Liver (tissue), 8 donors: ENCODE measurements at regions not wholly inside any gene's neighbourhood (a gene's known extent, or its start where the extent isn't known, plus 50 kb on each side); places are given as distances from the start of the nearest gene placed in this dataset.
A peak's percentile ranks its signal among the peaks of the same experiment; 100 is the strongest.

Source experiments
- DNase-seq: peaks from one replicate; pipeline ENCODE4 v3.0.0-alpha.2; 2017; ENCODE audit warnings: low spot score
- H3K27ac ChIP-seq, 2 donors: one replicate each; pipeline ENCODE4 v1.7.0; 2013; ENCODE audit warnings: inconsistent platforms in 2 of 2, low read length in 2 of 2, control low read depth in 1 of 2, low read depth in 1 of 2, mild to moderate bottlenecking in 1 of 2
- H3K27me3 ChIP-seq, 4 donors: one replicate each; pipeline versions ENCODE4 v1.6.1 to v1.7.0; 2013; ENCODE audit warnings: low read length in 3 of 4, inconsistent platforms in 1 of 4, mild to moderate bottlenecking in 1 of 4, moderate library complexity in 1 of 4; ENCODE audit not compliant: control insufficient read depth in 4 of 4, insufficient read depth in 4 of 4
- H3K36me3 ChIP-seq, 4 donors: one replicate each; pipeline versions ENCODE4 v1.6.1 to v1.7.0; 2013; ENCODE audit warnings: low read length in 3 of 4, mild to moderate bottlenecking in 3 of 4, low read depth in 1 of 4, moderate library complexity in 1 of 4; ENCODE audit not compliant: control insufficient read depth in 4 of 4, insufficient read depth in 3 of 4
- H3K4me1 ChIP-seq, 4 donors: one replicate each; pipeline versions ENCODE4 v1.6.1 to v1.7.0; 2013; ENCODE audit warnings: low read length in 3 of 4, mild to moderate bottlenecking in 3 of 4, moderate library complexity in 1 of 4; ENCODE audit not compliant: control insufficient read depth in 4 of 4, insufficient read depth in 4 of 4
- H3K4me3 ChIP-seq, 3 donors: one replicate each; pipeline versions ENCODE4 v1.6.1 to v1.7.0; 2013; ENCODE audit warnings: low read length in 3 of 3, control low read depth in 1 of 3, low read depth in 1 of 3, mild to moderate bottlenecking in 1 of 3
- H3K9ac ChIP-seq, 2 donors: one replicate each; pipeline ENCODE4 v1.7.0; 2013; ENCODE audit warnings: low read length in 2 of 2, mild to moderate bottlenecking in 2 of 2, moderate library complexity in 2 of 2, control low read depth in 1 of 2, low read depth in 1 of 2
- H3K9me3 ChIP-seq, 4 donors: one replicate each; pipeline versions ENCODE4 v1.6.1 to v1.7.0; 2013; ENCODE audit warnings: low read length in 3 of 4; ENCODE audit not compliant: control insufficient read depth in 4 of 4
- EGR1 ChIP-seq, 2 donors: IDR thresholded peaks; 2 replicates each; pipeline ENCODE4 v1.6.1; 2016 to 2018; ENCODE audit warnings: antibody characterized with exemption in 2 of 2, low read depth in 2 of 2
- FOXA1 ChIP-seq: IDR thresholded peaks from 2 replicates; pipeline ENCODE4 v1.6.1; 2016; ENCODE audit warnings: antibody characterized with exemption
- FOXA2 ChIP-seq: IDR thresholded peaks from 2 replicates; pipeline ENCODE4 v1.6.1; 2016; ENCODE audit warnings: antibody characterized with exemption
- GABPA ChIP-seq, 2 donors: IDR thresholded peaks in 1 of 2; conservative IDR thresholded peaks in 1 of 2; 2 replicates each; pipeline ENCODE4 v1.6.1; 2016; ENCODE audit warnings: antibody characterized with exemption in 2 of 2, mild to moderate bottlenecking in 1 of 2, moderate library complexity in 1 of 2
- HNF4A ChIP-seq, 2 donors: conservative IDR thresholded peaks; 2 replicates each; pipeline ENCODE4 v1.6.1; 2016; ENCODE audit warnings: antibody characterized with exemption in 2 of 2, mild to moderate bottlenecking in 2 of 2
- HNF4G ChIP-seq: IDR thresholded peaks from 2 replicates; pipeline ENCODE4 v1.6.1; 2016; ENCODE audit warnings: antibody characterized with exemption
- JUND ChIP-seq, 2 donors: IDR thresholded peaks; 2 replicates each; pipeline ENCODE4 v1.6.1; 2016; ENCODE audit warnings: antibody characterized with exemption in 2 of 2
- NR2F2 ChIP-seq: IDR thresholded peaks from 2 replicates; pipeline ENCODE4 v1.6.1; 2016; ENCODE audit warnings: antibody characterized with exemption
- RXRA ChIP-seq, 2 donors: IDR thresholded peaks; 2 replicates each; pipeline ENCODE4 v1.6.1; 2017 to 2018; ENCODE audit warnings: antibody characterized with exemption in 2 of 2, mild to moderate bottlenecking in 1 of 2
- SP1 ChIP-seq: IDR thresholded peaks from 2 replicates; pipeline ENCODE4 v1.6.1; 2018; ENCODE audit warnings: antibody characterized with exemption, mild to moderate bottlenecking
- TAF1 ChIP-seq: conservative IDR thresholded peaks from 2 replicates; pipeline ENCODE4 v1.6.1; 2016; ENCODE audit warnings: antibody characterized with exemption, mild to moderate bottlenecking
- WGBS: extraction: QIAGEN DNeasy Blood & Tissue Kit; methylation state at CpG from one replicate; pipeline ENCODE4 v1.1.7; 2013; 5-methylcytosine and 5-hydroxymethylcytosine counted together
- TF ChIP-seq, protein P1 (sequence below): IDR thresholded peaks from 2 replicates; pipeline ENCODE4 v1.6.1; 2016; ENCODE audit warnings: antibody characterized with exemption
- TF ChIP-seq, protein P2 (sequence below): IDR thresholded peaks from 2 replicates; pipeline ENCODE4 v1.6.1; 2016; ENCODE audit warnings: antibody characterized with exemption
- TF ChIP-seq, protein P3 (sequence below): IDR thresholded peaks from 2 replicates; pipeline ENCODE4 v1.6.1; 2016; ENCODE audit warnings: antibody characterized with exemption, mild to moderate bottlenecking
- TF ChIP-seq, protein P4 (sequence below): IDR thresholded peaks from 2 replicates; pipeline ENCODE4 v1.6.1; 2016; ENCODE audit warnings: antibody characterized with exemption
- TF ChIP-seq, protein P5 (sequence below): fragments of 150-350 bp; IDR thresholded peaks from 2 replicates; pipeline ENCODE4 v1.5.1; 2017; ENCODE audit warnings: improper control_type of control experiment, low read depth, low read length; ENCODE audit not compliant: missing input control
- donor health status: healthy.
- donor health status: healthy.
- donor health status: healthy.
- donor health status: healthy.
- donor health status: healthy.

DNA sequence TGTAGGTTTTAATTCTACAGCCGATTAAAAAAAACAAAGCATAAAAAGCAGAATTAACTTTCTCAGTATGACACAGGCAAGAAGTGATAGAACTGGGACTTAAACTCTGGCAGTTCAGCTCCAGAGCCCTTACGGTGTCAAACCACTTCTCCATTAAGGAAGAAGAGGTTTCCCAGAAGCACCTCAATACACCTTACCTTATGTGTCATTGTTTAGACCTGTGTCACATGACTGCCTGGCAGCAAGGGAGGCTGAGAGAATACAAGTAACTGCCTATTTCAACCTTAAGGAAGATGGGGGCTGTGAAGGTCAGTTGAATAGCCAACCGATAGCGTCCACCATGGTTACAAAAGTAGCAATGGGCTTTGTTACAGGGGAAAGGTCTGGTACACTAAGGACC, 54.6 kb upstream of the ARHGAP5 start:
- no peaks in the 10 kb centered on the region for H3K36me3 ChIP-seq
- H3K9ac ChIP-seq, result no peak overlapping the region
- H3K9me3 ChIP-seq, result no peaks in the 10 kb centered on the region
- TF ChIP-seq HNF4G, result no peak
- TF ChIP-seq RXRA (IDR thresholded peaks at IDR 0.05), result no peak
- TF ChIP-seq SP1, result no peak
- TF ChIP-seq, protein P1, sequence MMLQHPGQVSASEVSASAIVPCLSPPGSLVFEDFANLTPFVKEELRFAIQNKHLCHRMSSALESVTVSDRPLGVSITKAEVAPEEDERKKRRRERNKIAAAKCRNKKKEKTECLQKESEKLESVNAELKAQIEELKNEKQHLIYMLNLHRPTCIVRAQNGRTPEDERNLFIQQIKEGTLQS, result no peak
- no peak for TF ChIP-seq EGR1 (IDR thresholded peaks at IDR 0.05; ENCODE audit: low read depth in 2 of 2)
- TF ChIP-seq FOXA1, result no peak
- no peak for TF ChIP-seq HNF4A (conservative IDR thresholded peaks at IDR 0.05)
- TF ChIP-seq, protein P2, sequence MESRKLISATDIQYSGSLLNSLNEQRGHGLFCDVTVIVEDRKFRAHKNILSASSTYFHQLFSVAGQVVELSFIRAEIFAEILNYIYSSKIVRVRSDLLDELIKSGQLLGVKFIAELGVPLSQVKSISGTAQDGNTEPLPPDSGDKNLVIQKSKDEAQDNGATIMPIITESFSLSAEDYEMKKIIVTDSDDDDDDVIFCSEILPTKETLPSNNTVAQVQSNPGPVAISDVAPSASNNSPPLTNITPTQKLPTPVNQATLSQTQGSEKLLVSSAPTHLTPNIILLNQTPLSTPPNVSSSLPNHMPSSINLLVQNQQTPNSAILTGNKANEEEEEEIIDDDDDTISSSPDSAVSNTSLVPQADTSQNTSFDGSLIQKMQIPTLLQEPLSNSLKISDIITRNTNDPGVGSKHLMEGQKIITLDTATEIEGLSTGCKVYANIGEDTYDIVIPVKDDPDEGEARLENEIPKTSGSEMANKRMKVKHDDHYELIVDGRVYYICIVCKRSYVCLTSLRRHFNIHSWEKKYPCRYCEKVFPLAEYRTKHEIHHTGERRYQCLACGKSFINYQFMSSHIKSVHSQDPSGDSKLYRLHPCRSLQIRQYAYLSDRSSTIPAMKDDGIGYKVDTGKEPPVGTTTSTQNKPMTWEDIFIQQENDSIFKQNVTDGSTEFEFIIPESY, result no peak
- TF ChIP-seq GABPA (IDR thresholded peaks at IDR 0.05 in 1 of 2, conservative IDR thresholded peaks at IDR 0.05 in 1 of 2), result no peak
- no peak for TF ChIP-seq TAF1
- TF ChIP-seq, protein P3, sequence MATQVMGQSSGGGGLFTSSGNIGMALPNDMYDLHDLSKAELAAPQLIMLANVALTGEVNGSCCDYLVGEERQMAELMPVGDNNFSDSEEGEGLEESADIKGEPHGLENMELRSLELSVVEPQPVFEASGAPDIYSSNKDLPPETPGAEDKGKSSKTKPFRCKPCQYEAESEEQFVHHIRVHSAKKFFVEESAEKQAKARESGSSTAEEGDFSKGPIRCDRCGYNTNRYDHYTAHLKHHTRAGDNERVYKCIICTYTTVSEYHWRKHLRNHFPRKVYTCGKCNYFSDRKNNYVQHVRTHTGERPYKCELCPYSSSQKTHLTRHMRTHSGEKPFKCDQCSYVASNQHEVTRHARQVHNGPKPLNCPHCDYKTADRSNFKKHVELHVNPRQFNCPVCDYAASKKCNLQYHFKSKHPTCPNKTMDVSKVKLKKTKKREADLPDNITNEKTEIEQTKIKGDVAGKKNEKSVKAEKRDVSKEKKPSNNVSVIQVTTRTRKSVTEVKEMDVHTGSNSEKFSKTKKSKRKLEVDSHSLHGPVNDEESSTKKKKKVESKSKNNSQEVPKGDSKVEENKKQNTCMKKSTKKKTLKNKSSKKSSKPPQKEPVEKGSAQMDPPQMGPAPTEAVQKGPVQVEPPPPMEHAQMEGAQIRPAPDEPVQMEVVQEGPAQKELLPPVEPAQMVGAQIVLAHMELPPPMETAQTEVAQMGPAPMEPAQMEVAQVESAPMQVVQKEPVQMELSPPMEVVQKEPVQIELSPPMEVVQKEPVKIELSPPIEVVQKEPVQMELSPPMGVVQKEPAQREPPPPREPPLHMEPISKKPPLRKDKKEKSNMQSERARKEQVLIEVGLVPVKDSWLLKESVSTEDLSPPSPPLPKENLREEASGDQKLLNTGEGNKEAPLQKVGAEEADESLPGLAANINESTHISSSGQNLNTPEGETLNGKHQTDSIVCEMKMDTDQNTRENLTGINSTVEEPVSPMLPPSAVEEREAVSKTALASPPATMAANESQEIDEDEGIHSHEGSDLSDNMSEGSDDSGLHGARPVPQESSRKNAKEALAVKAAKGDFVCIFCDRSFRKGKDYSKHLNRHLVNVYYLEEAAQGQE, result no peak
- TF ChIP-seq JUND (IDR thresholded peaks at IDR 0.05), result no peak
- TF ChIP-seq, protein P4, sequence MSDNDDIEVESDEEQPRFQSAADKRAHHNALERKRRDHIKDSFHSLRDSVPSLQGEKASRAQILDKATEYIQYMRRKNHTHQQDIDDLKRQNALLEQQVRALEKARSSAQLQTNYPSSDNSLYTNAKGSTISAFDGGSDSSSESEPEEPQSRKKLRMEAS, result no peak
- no peak for TF ChIP-seq NR2F2
- TF ChIP-seq, protein P5, sequence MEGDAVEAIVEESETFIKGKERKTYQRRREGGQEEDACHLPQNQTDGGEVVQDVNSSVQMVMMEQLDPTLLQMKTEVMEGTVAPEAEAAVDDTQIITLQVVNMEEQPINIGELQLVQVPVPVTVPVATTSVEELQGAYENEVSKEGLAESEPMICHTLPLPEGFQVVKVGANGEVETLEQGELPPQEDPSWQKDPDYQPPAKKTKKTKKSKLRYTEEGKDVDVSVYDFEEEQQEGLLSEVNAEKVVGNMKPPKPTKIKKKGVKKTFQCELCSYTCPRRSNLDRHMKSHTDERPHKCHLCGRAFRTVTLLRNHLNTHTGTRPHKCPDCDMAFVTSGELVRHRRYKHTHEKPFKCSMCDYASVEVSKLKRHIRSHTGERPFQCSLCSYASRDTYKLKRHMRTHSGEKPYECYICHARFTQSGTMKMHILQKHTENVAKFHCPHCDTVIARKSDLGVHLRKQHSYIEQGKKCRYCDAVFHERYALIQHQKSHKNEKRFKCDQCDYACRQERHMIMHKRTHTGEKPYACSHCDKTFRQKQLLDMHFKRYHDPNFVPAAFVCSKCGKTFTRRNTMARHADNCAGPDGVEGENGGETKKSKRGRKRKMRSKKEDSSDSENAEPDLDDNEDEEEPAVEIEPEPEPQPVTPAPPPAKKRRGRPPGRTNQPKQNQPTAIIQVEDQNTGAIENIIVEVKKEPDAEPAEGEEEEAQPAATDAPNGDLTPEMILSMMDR, result no peak
- no peak overlapping the region for H3K27ac ChIP-seq
- DNase-seq, result no peak
- no peaks in the 10 kb centered on the region for H3K4me1 ChIP-seq
- H3K4me3 ChIP-seq, result no peak overlapping the region
- no peaks in the 10 kb centered on the region for H3K27me3 ChIP-seq
- 93% methylated on average over 4 of the region's 4 CpGs for WGBS

DNA sequence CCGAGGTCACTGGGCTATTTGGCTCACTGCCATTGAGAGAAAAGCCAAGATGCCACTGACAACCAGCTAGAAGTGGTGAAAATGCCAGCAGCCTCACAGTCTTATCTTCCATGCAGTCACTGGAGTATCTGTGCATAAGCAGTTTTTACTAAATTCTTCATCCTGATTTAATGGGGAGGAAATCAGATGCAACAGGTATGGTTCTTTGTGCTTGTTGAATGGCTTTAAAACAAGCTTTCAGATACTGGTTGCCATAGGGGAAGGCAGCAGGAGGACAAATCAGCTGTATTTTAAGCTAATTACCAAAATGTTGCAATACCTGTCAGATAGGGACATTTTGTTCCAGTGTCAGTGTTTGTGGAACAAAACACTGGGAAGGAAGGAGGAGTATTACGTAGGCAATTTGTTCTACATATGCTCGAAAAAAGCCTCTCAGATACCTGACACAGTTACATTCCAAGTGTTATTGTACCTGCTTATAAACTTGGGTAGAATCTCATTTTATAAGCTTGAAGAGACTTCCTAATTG, 54.1 kb upstream of the ARHGAP5 start:
- Histone ChIP-seq H3K4me3 (no peak overlapping the region), H3K27ac (no peak overlapping the region), H3K36me3 (no peaks in the 10 kb centered on the region), H3K9me3 (no peaks in the 10 kb centered on the region), H3K9ac (no peak overlapping the region), H3K4me1 (no peaks in the 10 kb centered on the region), H3K27me3 (no peaks in the 10 kb centered on the region)
- WGBS, result 66% methylated on average over 3 of the region's 3 CpGs
- DNase-seq, result no peak
- TF ChIP-seq FOXA2 (no peak), SP1 (peak; percentile 93), JUND (IDR thresholded peaks at IDR 0.05) (no peak), HNF4A (conservative IDR thresholded peaks at IDR 0.05) (peak; percentile 21 to 39), FOXA1 (no peak), GABPA (IDR thresholded peaks at IDR 0.05 in 1 of 2, conservative IDR thresholded peaks at IDR 0.05 in 1 of 2) (peak in 1 of 2 donors; percentile 14), TAF1 (no peak), EGR1 (IDR thresholded peaks at IDR 0.05; ENCODE audit: low read depth in 2 of 2) (no peak)
- TF ChIP-seq, protein P2, result no peak
- TF ChIP-seq, protein P4, result peak; percentile 19
- TF ChIP-seq, protein P1, result no peak
- TF ChIP-seq, protein P3, result no peak
